AG09319 (cell line): ENCODE measurements at regions not wholly inside any gene's neighbourhood (a gene's known extent, or its start where the extent isn't known, plus 50 kb on each side); places are given as distances from the start of the nearest gene placed in this dataset.

Experiments used
- DNase-seq: peaks from one replicate; pipeline ENCODE4 v3.0.0-alpha.2; 2010; ENCODE audit warnings: low read depth; ENCODE audit errors: extremely low read depth
- TF ChIP-seq, protein P1 (sequence below): IDR thresholded peaks from 2 replicates; pipeline ENCODE4 v1.5.1; 2011; ENCODE audit warnings: low read depth, mild to moderate bottlenecking, inconsistent platforms, low read length, moderate library complexity

DNA sequence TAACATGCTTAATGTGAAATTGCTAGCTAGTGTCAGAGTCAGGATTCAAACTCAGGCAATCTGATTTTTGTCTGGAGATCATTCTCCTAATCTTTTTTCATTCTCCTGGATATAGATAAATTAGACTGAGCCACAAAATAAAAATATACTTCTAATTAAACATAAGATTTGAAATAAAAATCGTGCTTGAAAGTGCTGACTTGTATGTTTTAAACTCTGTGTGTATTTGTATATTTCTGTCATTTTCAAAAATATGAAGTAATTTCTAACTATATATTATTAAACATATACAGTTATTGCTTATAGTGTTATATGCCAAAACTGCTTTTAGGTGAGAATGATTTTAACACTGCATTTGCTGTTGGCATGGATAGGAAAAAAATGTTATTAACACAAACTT is 239.4 kb downstream of the KCNJ2 start:
- TF ChIP-seq, protein P1, sequence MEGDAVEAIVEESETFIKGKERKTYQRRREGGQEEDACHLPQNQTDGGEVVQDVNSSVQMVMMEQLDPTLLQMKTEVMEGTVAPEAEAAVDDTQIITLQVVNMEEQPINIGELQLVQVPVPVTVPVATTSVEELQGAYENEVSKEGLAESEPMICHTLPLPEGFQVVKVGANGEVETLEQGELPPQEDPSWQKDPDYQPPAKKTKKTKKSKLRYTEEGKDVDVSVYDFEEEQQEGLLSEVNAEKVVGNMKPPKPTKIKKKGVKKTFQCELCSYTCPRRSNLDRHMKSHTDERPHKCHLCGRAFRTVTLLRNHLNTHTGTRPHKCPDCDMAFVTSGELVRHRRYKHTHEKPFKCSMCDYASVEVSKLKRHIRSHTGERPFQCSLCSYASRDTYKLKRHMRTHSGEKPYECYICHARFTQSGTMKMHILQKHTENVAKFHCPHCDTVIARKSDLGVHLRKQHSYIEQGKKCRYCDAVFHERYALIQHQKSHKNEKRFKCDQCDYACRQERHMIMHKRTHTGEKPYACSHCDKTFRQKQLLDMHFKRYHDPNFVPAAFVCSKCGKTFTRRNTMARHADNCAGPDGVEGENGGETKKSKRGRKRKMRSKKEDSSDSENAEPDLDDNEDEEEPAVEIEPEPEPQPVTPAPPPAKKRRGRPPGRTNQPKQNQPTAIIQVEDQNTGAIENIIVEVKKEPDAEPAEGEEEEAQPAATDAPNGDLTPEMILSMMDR, result no peak
- DNase-seq, result no peak

- DNase-seq, result no peak
- TF ChIP-seq, protein P1, result no peak
Observed at GRCh38 chr17:70414300-70414699, 245.0 kb downstream of the KCNJ2 start.

GRCh38 chr17:70420861-70421445 is 251.6 kb downstream of the KCNJ2 start:
- DNase-seq, result no peak
- TF ChIP-seq, protein P1, result no peak

GRCh38 chr17:70422862-70423261 is 253.5 kb downstream of the KCNJ2 start:
- no peak for DNase-seq

GRCh38 chr17:70423562-70423961 is 254.2 kb downstream of the KCNJ2 start:
- DNase-seq, result no peak
- TF ChIP-seq, protein P1, result no peak

More at GRCh38 chr17:70422862-70423261, 253.5 kb downstream of the KCNJ2 start:
- TF ChIP-seq, protein P1, result no peak

GRCh38 chr17:70426752-70427151 is 257.4 kb downstream of the KCNJ2 start:
- TF ChIP-seq, protein P1, result no peak
- no peak for DNase-seq

GRCh38 chr17:70434536-70435490 is 265.5 kb downstream of the KCNJ2 start:
- TF ChIP-seq, protein P1, result no peak
- no peak for DNase-seq
